A673 (cell line): ENCODE measurements at regions not wholly inside any gene's neighbourhood (a gene's known extent, or its start where the extent isn't known, plus 50 kb on each side); places are given as distances from the start of the nearest gene placed in this dataset.

Experiments used
- EZH2 ChIP-seq: fragments of 200-600 bp; sonication (generic); IDR thresholded peaks from 2 replicates; pipeline ENCODE4 v1.6.1; 2017; ENCODE audit warnings: borderline replicate concordance, low read depth, mild to moderate bottlenecking, mixed read lengths, antibody characterized with exemption, low read length; ENCODE audit not compliant: poor library complexity, severe bottlenecking
- TF ChIP-seq, protein P1 (sequence below): fragments of 300-800, 200-600 bp; sonication (generic); conservative IDR thresholded peaks from 2 replicates; pipeline ENCODE4 v1.5.1; 2017; ENCODE audit warnings: low read depth, mild to moderate bottlenecking, antibody characterized with exemption, low read length, moderate library complexity, mixed read lengths

DNA sequence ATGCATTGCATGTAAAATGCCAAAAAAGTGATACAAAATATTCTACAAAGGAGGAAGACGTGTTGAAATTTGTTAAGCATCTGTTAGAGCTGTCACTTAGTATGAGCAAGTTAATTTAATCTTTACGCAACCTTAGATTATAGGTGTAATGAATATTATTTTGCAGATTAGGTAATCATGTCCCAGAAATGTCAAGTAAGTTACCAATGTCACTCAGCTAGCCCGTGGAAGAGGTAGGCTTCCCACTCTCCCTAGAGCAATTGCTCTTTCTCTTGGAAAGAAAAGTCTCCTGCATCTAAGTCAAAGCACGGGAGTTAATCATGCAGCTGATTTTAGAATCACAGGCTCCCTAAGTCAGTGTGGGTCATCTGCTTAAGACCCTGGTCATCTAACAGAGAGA lies 830.4 kb upstream of the IGFBP3 start:
- TF ChIP-seq, protein P1, sequence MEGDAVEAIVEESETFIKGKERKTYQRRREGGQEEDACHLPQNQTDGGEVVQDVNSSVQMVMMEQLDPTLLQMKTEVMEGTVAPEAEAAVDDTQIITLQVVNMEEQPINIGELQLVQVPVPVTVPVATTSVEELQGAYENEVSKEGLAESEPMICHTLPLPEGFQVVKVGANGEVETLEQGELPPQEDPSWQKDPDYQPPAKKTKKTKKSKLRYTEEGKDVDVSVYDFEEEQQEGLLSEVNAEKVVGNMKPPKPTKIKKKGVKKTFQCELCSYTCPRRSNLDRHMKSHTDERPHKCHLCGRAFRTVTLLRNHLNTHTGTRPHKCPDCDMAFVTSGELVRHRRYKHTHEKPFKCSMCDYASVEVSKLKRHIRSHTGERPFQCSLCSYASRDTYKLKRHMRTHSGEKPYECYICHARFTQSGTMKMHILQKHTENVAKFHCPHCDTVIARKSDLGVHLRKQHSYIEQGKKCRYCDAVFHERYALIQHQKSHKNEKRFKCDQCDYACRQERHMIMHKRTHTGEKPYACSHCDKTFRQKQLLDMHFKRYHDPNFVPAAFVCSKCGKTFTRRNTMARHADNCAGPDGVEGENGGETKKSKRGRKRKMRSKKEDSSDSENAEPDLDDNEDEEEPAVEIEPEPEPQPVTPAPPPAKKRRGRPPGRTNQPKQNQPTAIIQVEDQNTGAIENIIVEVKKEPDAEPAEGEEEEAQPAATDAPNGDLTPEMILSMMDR: no peak
- no peak for TF ChIP-seq EZH2
